ENCODE measurements at regions not wholly inside any gene's neighbourhood (a gene's known extent, or its start where the extent isn't known, plus 50 kb on each side); places are given as distances from the start of the nearest gene placed in this dataset.

DNA sequence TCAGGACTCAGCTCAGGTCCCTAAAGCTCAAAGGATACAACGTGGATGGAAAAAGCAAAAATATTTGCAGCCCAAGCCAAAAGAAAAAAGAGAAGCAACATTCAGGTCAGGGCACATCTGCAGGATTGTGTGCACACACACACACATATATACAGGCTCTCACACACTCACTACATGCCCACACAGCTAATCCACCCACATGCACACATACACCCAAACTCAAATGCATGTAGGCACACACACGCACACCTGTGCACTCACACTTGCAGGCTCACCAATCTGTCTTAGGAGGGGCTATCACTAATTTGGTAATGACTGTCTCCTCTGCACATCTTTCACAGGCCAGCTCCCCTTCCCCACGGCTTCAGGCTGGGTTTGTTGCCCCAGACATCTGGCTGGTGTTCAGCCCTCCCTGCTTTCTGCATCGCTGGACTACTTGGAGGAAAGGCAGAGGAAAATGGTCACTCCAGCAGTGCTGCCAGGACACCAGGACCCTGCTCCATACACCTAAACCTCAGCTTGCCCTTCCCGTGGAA lies 103.6 kb upstream of the DRD2 start:
- TF ChIP-seq, protein P1, sequence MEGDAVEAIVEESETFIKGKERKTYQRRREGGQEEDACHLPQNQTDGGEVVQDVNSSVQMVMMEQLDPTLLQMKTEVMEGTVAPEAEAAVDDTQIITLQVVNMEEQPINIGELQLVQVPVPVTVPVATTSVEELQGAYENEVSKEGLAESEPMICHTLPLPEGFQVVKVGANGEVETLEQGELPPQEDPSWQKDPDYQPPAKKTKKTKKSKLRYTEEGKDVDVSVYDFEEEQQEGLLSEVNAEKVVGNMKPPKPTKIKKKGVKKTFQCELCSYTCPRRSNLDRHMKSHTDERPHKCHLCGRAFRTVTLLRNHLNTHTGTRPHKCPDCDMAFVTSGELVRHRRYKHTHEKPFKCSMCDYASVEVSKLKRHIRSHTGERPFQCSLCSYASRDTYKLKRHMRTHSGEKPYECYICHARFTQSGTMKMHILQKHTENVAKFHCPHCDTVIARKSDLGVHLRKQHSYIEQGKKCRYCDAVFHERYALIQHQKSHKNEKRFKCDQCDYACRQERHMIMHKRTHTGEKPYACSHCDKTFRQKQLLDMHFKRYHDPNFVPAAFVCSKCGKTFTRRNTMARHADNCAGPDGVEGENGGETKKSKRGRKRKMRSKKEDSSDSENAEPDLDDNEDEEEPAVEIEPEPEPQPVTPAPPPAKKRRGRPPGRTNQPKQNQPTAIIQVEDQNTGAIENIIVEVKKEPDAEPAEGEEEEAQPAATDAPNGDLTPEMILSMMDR (IDR thresholded peaks at IDR 0.05), result no peak
- no peak for TF ChIP-seq POLR2A (IDR thresholded peaks at IDR 0.05)
